ENCODE measurements at regions not wholly inside any gene's neighbourhood (a gene's known extent, or its start where the extent isn't known, plus 50 kb on each side); places are given as distances from the start of the nearest gene placed in this dataset.

DNA sequence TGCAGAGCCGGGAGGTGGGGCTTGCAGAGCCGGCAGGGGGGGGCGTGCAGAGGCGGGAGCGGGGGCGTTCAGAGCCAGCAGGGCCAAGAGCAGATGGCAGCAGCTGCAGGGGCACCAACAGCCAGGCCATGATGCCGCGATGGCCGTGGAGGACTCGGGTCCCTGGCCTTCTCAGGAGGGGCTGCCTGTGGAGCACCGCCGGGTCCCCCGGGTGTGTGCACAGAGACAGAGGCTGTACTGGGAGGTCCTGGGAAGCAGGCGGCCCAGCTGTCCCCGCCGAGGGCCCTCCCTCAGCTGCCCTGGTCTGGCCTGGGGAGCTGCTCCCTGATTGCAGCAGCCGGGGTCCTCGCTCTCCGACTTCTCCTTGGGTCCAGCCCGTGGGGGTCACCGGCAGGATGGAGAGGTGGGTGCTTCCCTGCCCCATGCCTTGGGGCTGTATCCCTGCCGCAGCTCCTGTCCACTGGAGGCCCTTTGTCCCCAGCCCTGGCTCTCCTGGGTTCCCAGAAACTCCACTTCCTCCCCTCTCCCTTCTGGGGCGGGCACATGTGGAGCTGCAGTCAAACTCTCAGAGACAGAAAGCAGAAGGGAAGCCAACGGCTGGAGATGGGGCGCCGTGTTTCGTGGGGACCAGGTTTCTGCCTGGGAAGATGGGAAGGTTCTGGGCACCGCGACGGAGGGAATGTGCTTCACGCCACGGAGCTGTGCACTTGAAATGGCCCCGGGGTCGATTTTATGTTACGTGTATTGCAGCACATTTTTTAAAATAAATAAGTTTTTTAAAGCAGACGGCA lies 75.8 kb upstream of the GALNT9 start:
- Histone ChIP-seq H3K27ac (no peak overlapping the region), H3K4me1 (replicated peaks) (no peaks in the 10 kb centered on the region), H3K36me3 (no peaks in the 10 kb centered on the region), H3K9me3 (no peaks in the 10 kb centered on the region), H3K4me3 (no peak overlapping the region), H3K27me3 (replicated peaks; ENCODE audit: insufficient read depth) (peaks cover 12% of the 10 kb centered on the region)
- TF ChIP-seq POLR2AphosphoS5 (IDR thresholded peaks at IDR 0.05) (no peak), POLR2A (IDR thresholded peaks at IDR 0.05) (no peak)
- TF ChIP-seq, protein P1, sequence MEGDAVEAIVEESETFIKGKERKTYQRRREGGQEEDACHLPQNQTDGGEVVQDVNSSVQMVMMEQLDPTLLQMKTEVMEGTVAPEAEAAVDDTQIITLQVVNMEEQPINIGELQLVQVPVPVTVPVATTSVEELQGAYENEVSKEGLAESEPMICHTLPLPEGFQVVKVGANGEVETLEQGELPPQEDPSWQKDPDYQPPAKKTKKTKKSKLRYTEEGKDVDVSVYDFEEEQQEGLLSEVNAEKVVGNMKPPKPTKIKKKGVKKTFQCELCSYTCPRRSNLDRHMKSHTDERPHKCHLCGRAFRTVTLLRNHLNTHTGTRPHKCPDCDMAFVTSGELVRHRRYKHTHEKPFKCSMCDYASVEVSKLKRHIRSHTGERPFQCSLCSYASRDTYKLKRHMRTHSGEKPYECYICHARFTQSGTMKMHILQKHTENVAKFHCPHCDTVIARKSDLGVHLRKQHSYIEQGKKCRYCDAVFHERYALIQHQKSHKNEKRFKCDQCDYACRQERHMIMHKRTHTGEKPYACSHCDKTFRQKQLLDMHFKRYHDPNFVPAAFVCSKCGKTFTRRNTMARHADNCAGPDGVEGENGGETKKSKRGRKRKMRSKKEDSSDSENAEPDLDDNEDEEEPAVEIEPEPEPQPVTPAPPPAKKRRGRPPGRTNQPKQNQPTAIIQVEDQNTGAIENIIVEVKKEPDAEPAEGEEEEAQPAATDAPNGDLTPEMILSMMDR (IDR thresholded peaks at IDR 0.05) = no peak
- intact Hi-C loops (cut with DNase I) = no loop called here
- DNase-seq (ENCODE audit: low spot score) = no peak
- 69% methylated on average over 33 of the region's 36 CpGs for WGBS

DNA sequence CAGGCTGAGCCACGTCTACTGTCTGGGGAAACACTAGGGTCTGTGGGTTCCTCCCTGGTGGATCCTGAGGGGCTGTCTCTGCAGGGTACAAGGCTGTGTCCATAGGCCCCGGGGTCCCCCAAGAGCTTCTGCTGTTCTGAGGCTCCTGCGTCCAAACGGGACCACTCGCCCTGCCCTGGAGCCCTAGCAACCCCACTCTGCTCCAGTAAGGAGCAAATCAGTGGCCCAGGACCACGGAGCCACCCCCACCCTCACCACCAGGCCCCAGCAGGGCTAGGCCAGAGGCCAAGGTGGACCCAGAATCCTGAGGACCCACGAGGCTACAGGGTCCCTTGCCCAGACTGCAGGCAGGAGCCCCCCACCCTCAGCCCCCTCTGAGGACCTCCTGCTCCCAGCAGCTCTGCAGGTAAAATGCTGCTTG lies 75.1 kb upstream of the GALNT9 start:
- intact Hi-C loops (cut with DNase I) = no loop called here
- no peak overlapping the region for H3K4me3 ChIP-seq
- H3K9me3 ChIP-seq = no peaks in the 10 kb centered on the region
- H3K4me1 ChIP-seq (replicated peaks) = no peaks in the 10 kb centered on the region
- no peaks in the 10 kb centered on the region for H3K36me3 ChIP-seq
- peaks cover 17% of the 10 kb centered on the region for H3K27me3 ChIP-seq (replicated peaks; ENCODE audit: insufficient read depth)
- no peak overlapping the region for H3K27ac ChIP-seq
- TF ChIP-seq POLR2A (IDR thresholded peaks at IDR 0.05) (no peak), POLR2AphosphoS5 (IDR thresholded peaks at IDR 0.05) (no peak)
- TF ChIP-seq, protein P1 (IDR thresholded peaks at IDR 0.05) = no peak
- WGBS = 91% methylated on average over 5 of the region's 7 CpGs
- no peak for DNase-seq (ENCODE audit: low spot score)

- intact Hi-C loops (cut with DNase I) = no loop called here
- TF ChIP-seq POLR2AphosphoS5 (IDR thresholded peaks at IDR 0.05) = no peak
- no peak for TF ChIP-seq POLR2A (IDR thresholded peaks at IDR 0.05)
- TF ChIP-seq, protein P1 (IDR thresholded peaks at IDR 0.05) = no peak
- no peak overlapping the region for H3K4me3 ChIP-seq
- WGBS = 85% methylated on average over 34 of the region's 35 CpGs
- no peak for DNase-seq (ENCODE audit: low spot score)
- H3K4me1 ChIP-seq (replicated peaks) = no peaks in the 10 kb centered on the region
- H3K27me3 ChIP-seq (replicated peaks; ENCODE audit: insufficient read depth) = peaks cover 22% of the 10 kb centered on the region
- H3K36me3 ChIP-seq = no peaks in the 10 kb centered on the region
- H3K27ac ChIP-seq = no peak overlapping the region
- no peaks in the 10 kb centered on the region for H3K9me3 ChIP-seq
These were observed 74.4 kb upstream of the GALNT9 start for GRCh38 chr12:132403636-132404434.

- Histone ChIP-seq H3K9me3 (no peaks in the 10 kb centered on the region), H3K36me3 (no peaks in the 10 kb centered on the region), H3K27ac (no peak overlapping the region), H3K27me3 (replicated peaks; ENCODE audit: insufficient read depth) (peaks cover 29% of the 10 kb centered on the region), H3K4me3 (no peak overlapping the region), H3K4me1 (replicated peaks) (no peaks in the 10 kb centered on the region)
- 73% methylated on average over 23 of the region's 23 CpGs for WGBS
- no peak for TF ChIP-seq POLR2AphosphoS5 (IDR thresholded peaks at IDR 0.05)
- TF ChIP-seq POLR2A (IDR thresholded peaks at IDR 0.05) = no peak
- TF ChIP-seq, protein P1 (IDR thresholded peaks at IDR 0.05) = no peak
- DNase-seq (ENCODE audit: low spot score) = no peak
- intact Hi-C loops (cut with DNase I) = no loop called here
These were observed 73.5 kb upstream of the GALNT9 start for GRCh38 chr12:132402831-132403416.
